ENCODE measurements at regions not wholly inside any gene's neighbourhood (a gene's known extent, or its start where the extent isn't known, plus 50 kb on each side); places are given as distances from the start of the nearest gene placed in this dataset.

- no peak for TF ChIP-seq PKNOX1 (IDR thresholded peaks at IDR 0.05)
- no peak for TF ChIP-seq FOXK2 (IDR thresholded peaks at IDR 0.05)
Observed at GRCh38 chr16:86252596-86252995, 257.7 kb upstream of the FOXF1 start.
